HCT116 (cell line): ENCODE measurements at regions not wholly inside any gene's neighbourhood (a gene's known extent, or its start where the extent isn't known, plus 50 kb on each side); places are given as distances from the start of the nearest gene placed in this dataset.

ENCODE experiments used
- ATAC-seq: fragments of 200-7000 bp; cut with Tn5 transposase; 2 replicates; pipeline ENCODE4 v1.9.1; 2020; ENCODE audit warnings: mild to moderate bottlenecking, moderate library complexity
- BruUV-seq: library from RNA; stranded (reverse); fragments of 400-500 nt; replicated peaks from 2 replicates; lab custom pipeline; 2021; lab: Mats Ljungman, UMichigan
- CTCF ChIA-PET: fragments of 300-600 bp; sonication (Branson Sonifier 250); formaldehyde crosslinking; loops from one replicate; lab custom pipeline; 2021; ENCODE audit warnings: antibody characterized with exemption; lab: Charles Lee
- POLR2A ChIA-PET: fragments of 300-600, 350-600 bp; sonication (Branson Sonifier 250); formaldehyde crosslinking; loops from one replicate; lab custom pipeline; 2021; ENCODE audit warnings: antibody characterized with exemption; lab: Charles Lee
- RAD21 ChIA-PET, 2 experiments: fragments of 300-600 bp; sonication (Branson Sonifier 250); formaldehyde crosslinking; loops; one replicate each; lab custom pipeline; 2023; ENCODE audit warnings: low total read pairs in 2 of 2; ENCODE audit not compliant: uncharacterized antibody in 2 of 2, unreplicated experiment in 2 of 2, low non-redundant PET in 1 of 2; lab: Charles Lee
- DNase-seq: peaks from one replicate; pipeline ENCODE4 v3.0.0-alpha.2; 2010; ENCODE audit warnings: low read depth, low spot score
- H2AFZ ChIP-seq: fragments of 200-600 bp; shearing (Covaris generic), sonication (generic); 2 replicates; pipeline ENCODE4 v1.6.1; 2017; ENCODE audit warnings: low read depth, mixed run types, mixed read lengths, antibody characterized with exemption, low read length; ENCODE audit not compliant: poor library complexity, severe bottlenecking
- H3K27ac ChIP-seq: 2 replicates; pipeline ENCODE4 v1.5.1; 2012; ENCODE audit warnings: low read depth, low read length
- H3K27me3 ChIP-seq: fragments of 200-600 bp; sonication (generic); 2 replicates; pipeline ENCODE4 v1.6.1; 2016; ENCODE audit warnings: mixed run types, low read length, mixed read lengths; ENCODE audit not compliant: insufficient read depth
- H3K36me3 ChIP-seq, 2 experiments: fragments of 200-500 bp in 1 of 2; fragments of 200-600 bp in 1 of 2; sonication (Bioruptor generic) in 1 of 2; sonication (generic) in 1 of 2; 2 replicates each; pipeline versions ENCODE4 v1.5.1 to v1.6.1; 2014 to 2016; ENCODE audit warnings: low read length in 2 of 2, inconsistent platforms in 1 of 2, mixed read lengths in 1 of 2, mixed run types in 1 of 2; ENCODE audit not compliant: insufficient read depth in 2 of 2, control insufficient read depth in 1 of 2
- H3K4me1 ChIP-seq, 2 experiments: fragments of 200-600 bp in 1 of 2; sonication (generic) in 1 of 2; 2 replicates each; pipeline versions ENCODE4 v1.5.1 to v1.6.1; 2012 to 2017; ENCODE audit warnings: low read length in 2 of 2, inconsistent platforms in 1 of 2, mild to moderate bottlenecking in 1 of 2, mixed read lengths in 1 of 2, mixed run types in 1 of 2, moderate library complexity in 1 of 2; ENCODE audit not compliant: insufficient read depth in 2 of 2, control insufficient read depth in 1 of 2
- H3K4me2 ChIP-seq: fragments of 200-600 bp; sonication (generic); 2 replicates; pipeline ENCODE4 v1.6.1; 2017; ENCODE audit warnings: mixed run types, low read length, mixed read lengths
- H3K4me3 ChIP-seq, 2 experiments: fragments of 200-600 bp in 1 of 2; sonication (generic) in 1 of 2; replicated peaks in 1 of 2; 2 replicates each; pipeline ENCODE4 v1.5.1; 2011 to 2016; ENCODE audit warnings: low read length in 2 of 2, control low read depth in 1 of 2, low read depth in 1 of 2, mild to moderate bottlenecking in 1 of 2, mixed read lengths in 1 of 2, mixed run types in 1 of 2
- H3K79me2 ChIP-seq: fragments of 200-600 bp; sonication (generic); 2 replicates; pipeline ENCODE4 v1.6.1; 2017; ENCODE audit warnings: mild to moderate bottlenecking, mixed run types, low read length, moderate library complexity, mixed read lengths; ENCODE audit not compliant: insufficient read depth
- H3K9ac ChIP-seq: fragments of 200-600 bp; sonication (generic); 2 replicates; pipeline ENCODE4 v1.6.1; 2016; ENCODE audit warnings: low read length, mixed read lengths
- H3K9me2 ChIP-seq: fragments of 200-600 bp; sonication (generic), shearing (Covaris generic); 2 replicates; pipeline ENCODE4 v1.6.1; 2017; ENCODE audit warnings: mixed run types, mild to moderate bottlenecking, moderate library complexity; ENCODE audit not compliant: insufficient read depth
- H3K9me3 ChIP-seq, 2 experiments: fragments of 200-500 bp in 1 of 2; fragments of 200-600 bp in 1 of 2; sonication (Bioruptor generic) in 1 of 2; sonication (generic) in 1 of 2; 2 replicates each; pipeline ENCODE4 v1.6.1; 2014 to 2017; ENCODE audit warnings: low read length in 2 of 2, mixed read lengths in 2 of 2, inconsistent platforms in 1 of 2, low read depth in 1 of 2, mild to moderate bottlenecking in 1 of 2, mixed run types in 1 of 2, moderate library complexity in 1 of 2; ENCODE audit not compliant: control insufficient read depth in 1 of 2, insufficient read depth in 1 of 2
- H4K20me1 ChIP-seq: fragments of 200-600 bp; sonication (generic), shearing (Covaris generic); 2 replicates; pipeline ENCODE4 v1.6.1; 2017; ENCODE audit warnings: mixed run types, mild to moderate bottlenecking, moderate library complexity; ENCODE audit not compliant: insufficient read depth
- CBX3 ChIP-seq: IDR thresholded peaks from 2 replicates; pipeline ENCODE4 v1.6.1; 2012; ENCODE audit warnings: low read depth
- CEBPB ChIP-seq: IDR thresholded peaks from 2 replicates; pipeline ENCODE4 v1.6.1; 2012; ENCODE audit warnings: low read depth
- EGR1 ChIP-seq: IDR thresholded peaks from 2 replicates; pipeline ENCODE4 v1.6.1; 2012; ENCODE audit warnings: low read depth
- ELF1 ChIP-seq: IDR thresholded peaks from 2 replicates; pipeline ENCODE4 v1.6.1; 2012; ENCODE audit warnings: low read depth, borderline replicate concordance
- EZH2phosphoT487 ChIP-seq: fragments of 200-600 bp; IDR thresholded peaks from 2 replicates; pipeline ENCODE4 v1.6.1; 2018; ENCODE audit warnings: antibody characterized with exemption, borderline replicate concordance
- FOSL1 ChIP-seq: IDR thresholded peaks from 2 replicates; pipeline ENCODE4 v1.6.1; 2012; ENCODE audit warnings: low read depth
- JUND ChIP-seq: IDR thresholded peaks from 2 replicates; pipeline ENCODE4 v1.6.1; 2012
- POLR2AphosphoS5 ChIP-seq: IDR thresholded peaks from 2 replicates; pipeline ENCODE4 v1.6.1; 2011; ENCODE audit warnings: mild to moderate bottlenecking, low read depth, low read length, moderate library complexity
- RAD21 ChIP-seq: IDR thresholded peaks from 2 replicates; pipeline ENCODE4 v1.6.1; 2012; ENCODE audit warnings: low read depth, mild to moderate bottlenecking
- SIN3A ChIP-seq: IDR thresholded peaks from 2 replicates; pipeline ENCODE4 v1.6.1; 2012; ENCODE audit warnings: low read depth
- SP1 ChIP-seq: IDR thresholded peaks from 2 replicates; pipeline ENCODE4 v1.6.1; 2012; ENCODE audit warnings: low read depth
- SRF ChIP-seq: IDR thresholded peaks from 2 replicates; pipeline ENCODE4 v1.6.1; 2012; ENCODE audit warnings: low read depth
- TCF7L2 ChIP-seq: IDR thresholded peaks from 2 replicates; pipeline ENCODE4 v1.7.0; 2011; ENCODE audit warnings: borderline replicate concordance, inconsistent platforms; ENCODE audit not compliant: insufficient read depth, insufficient read length; ENCODE audit errors: extremely low read depth
- ZFX ChIP-seq: fragments of 450-650 bp; IDR thresholded peaks from 2 replicates; pipeline ENCODE4 v1.6.1; 2017
- ZNF274 ChIP-seq: fragments of 200-500 bp; sonication (Bioruptor generic); IDR thresholded peaks from 2 replicates; pipeline ENCODE4 v1.6.1; 2014; ENCODE audit warnings: mild to moderate bottlenecking, low read depth, low read length, inconsistent platforms
- intact Hi-C: fragments of 100-400 bp; cut with micrococcal nuclease; formaldehyde crosslinking; loops from 2 replicates; pipeline ENCODE4 v1.10.0; 2022
- TF ChIP-seq, protein P1 (sequence below), 3 experiments: fragments of 200-600 bp in 1 of 3; sonication (generic) in 1 of 3; IDR thresholded peaks in 2 of 3; conservative IDR thresholded peaks in 1 of 3; 2 replicates each; pipeline ENCODE4 v1.5.1; 2012 to 2017; ENCODE audit warnings: low read depth in 2 of 3, low read length in 2 of 3, antibody characterized with exemption in 1 of 3, borderline replicate concordance in 1 of 3, control low read depth in 1 of 3, mild to moderate bottlenecking in 1 of 3, mixed read lengths in 1 of 3, mixed run types in 1 of 3, moderate library complexity in 1 of 3; ENCODE audit not compliant: insufficient read depth in 1 of 3
- TF ChIP-seq, protein P2 (sequence below): IDR thresholded peaks from 2 replicates; pipeline ENCODE4 v1.6.1; 2011; ENCODE audit warnings: mild to moderate bottlenecking, low read length, moderate library complexity; ENCODE audit not compliant: insufficient replicate concordance; ENCODE audit errors: extremely low read depth
- TF ChIP-seq, protein P3 (sequence below): IDR thresholded peaks from 2 replicates; pipeline ENCODE4 v1.6.1; 2012; ENCODE audit warnings: low read depth
- TF ChIP-seq, protein P4 (sequence below): IDR thresholded peaks from 2 replicates; pipeline ENCODE4 v1.6.1; 2012

DNA sequence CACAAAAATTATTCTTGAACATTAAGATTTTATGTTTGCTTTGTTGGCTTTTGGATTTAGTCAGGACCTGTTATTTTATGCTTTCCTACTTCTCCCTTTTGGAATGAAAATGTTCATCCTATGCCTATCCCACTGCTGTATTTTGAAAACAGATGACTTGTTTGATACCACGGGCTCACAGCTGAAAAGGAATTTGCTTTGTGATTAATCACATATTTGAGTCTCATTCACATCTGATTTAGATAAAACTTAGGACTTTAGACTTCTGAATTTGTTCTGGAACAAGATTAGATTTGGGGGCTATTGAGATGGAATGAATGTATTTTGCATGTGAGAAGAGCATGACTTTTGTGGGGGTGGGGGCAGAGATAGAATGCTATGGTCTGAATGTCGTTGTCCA lies 1012.6 kb downstream of the CDH11 start:
- ChIA-PET POLR2A (no interaction called here), CTCF (no interaction called here), RAD21 (no interaction called here)
- Histone ChIP-seq H3K4me1 (no peaks in the 10 kb centered on the region), H3K4me3 (no peak overlapping the region), H3K9me3 (peaks cover 10 to 16% of the 10 kb centered on the region in 2 experiments; a peak in 2 of 4 replicates), H3K36me3 (no peaks in the 10 kb centered on the region), H3K27ac (no peak overlapping the region), H3K27me3 (no peaks in the 10 kb centered on the region), H4K20me1 (no peaks in the 10 kb centered on the region), H3K79me2 (no peaks in the 10 kb centered on the region), H3K4me2 (no peak overlapping the region), H2AFZ (no peak overlapping the region), H3K9me2 (no peaks in the 10 kb centered on the region), H3K9ac (no peak overlapping the region)
- no TSS peak for BruUV-seq
- DNase-seq = no peak
- TF ChIP-seq SRF = no peak
- TF ChIP-seq CBX3 = no peak
- no peak for TF ChIP-seq EZH2phosphoT487
- TF ChIP-seq, protein P1, sequence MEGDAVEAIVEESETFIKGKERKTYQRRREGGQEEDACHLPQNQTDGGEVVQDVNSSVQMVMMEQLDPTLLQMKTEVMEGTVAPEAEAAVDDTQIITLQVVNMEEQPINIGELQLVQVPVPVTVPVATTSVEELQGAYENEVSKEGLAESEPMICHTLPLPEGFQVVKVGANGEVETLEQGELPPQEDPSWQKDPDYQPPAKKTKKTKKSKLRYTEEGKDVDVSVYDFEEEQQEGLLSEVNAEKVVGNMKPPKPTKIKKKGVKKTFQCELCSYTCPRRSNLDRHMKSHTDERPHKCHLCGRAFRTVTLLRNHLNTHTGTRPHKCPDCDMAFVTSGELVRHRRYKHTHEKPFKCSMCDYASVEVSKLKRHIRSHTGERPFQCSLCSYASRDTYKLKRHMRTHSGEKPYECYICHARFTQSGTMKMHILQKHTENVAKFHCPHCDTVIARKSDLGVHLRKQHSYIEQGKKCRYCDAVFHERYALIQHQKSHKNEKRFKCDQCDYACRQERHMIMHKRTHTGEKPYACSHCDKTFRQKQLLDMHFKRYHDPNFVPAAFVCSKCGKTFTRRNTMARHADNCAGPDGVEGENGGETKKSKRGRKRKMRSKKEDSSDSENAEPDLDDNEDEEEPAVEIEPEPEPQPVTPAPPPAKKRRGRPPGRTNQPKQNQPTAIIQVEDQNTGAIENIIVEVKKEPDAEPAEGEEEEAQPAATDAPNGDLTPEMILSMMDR (IDR thresholded peaks at IDR 0.05 in 2 of 3, conservative IDR thresholded peaks at IDR 0.05 in 1 of 3; ENCODE audit: borderline replicate concordance in 1 of 3, insufficient read depth in 1 of 3, low read depth in 2 of 3, low read length in 2 of 3) = no peak
- no peak for TF ChIP-seq RAD21
- no peak for TF ChIP-seq JUND
- TF ChIP-seq EGR1 = no peak
- no peak for TF ChIP-seq POLR2AphosphoS5
- TF ChIP-seq, protein P2, sequence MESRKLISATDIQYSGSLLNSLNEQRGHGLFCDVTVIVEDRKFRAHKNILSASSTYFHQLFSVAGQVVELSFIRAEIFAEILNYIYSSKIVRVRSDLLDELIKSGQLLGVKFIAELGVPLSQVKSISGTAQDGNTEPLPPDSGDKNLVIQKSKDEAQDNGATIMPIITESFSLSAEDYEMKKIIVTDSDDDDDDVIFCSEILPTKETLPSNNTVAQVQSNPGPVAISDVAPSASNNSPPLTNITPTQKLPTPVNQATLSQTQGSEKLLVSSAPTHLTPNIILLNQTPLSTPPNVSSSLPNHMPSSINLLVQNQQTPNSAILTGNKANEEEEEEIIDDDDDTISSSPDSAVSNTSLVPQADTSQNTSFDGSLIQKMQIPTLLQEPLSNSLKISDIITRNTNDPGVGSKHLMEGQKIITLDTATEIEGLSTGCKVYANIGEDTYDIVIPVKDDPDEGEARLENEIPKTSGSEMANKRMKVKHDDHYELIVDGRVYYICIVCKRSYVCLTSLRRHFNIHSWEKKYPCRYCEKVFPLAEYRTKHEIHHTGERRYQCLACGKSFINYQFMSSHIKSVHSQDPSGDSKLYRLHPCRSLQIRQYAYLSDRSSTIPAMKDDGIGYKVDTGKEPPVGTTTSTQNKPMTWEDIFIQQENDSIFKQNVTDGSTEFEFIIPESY = no peak
- TF ChIP-seq, protein P3, sequence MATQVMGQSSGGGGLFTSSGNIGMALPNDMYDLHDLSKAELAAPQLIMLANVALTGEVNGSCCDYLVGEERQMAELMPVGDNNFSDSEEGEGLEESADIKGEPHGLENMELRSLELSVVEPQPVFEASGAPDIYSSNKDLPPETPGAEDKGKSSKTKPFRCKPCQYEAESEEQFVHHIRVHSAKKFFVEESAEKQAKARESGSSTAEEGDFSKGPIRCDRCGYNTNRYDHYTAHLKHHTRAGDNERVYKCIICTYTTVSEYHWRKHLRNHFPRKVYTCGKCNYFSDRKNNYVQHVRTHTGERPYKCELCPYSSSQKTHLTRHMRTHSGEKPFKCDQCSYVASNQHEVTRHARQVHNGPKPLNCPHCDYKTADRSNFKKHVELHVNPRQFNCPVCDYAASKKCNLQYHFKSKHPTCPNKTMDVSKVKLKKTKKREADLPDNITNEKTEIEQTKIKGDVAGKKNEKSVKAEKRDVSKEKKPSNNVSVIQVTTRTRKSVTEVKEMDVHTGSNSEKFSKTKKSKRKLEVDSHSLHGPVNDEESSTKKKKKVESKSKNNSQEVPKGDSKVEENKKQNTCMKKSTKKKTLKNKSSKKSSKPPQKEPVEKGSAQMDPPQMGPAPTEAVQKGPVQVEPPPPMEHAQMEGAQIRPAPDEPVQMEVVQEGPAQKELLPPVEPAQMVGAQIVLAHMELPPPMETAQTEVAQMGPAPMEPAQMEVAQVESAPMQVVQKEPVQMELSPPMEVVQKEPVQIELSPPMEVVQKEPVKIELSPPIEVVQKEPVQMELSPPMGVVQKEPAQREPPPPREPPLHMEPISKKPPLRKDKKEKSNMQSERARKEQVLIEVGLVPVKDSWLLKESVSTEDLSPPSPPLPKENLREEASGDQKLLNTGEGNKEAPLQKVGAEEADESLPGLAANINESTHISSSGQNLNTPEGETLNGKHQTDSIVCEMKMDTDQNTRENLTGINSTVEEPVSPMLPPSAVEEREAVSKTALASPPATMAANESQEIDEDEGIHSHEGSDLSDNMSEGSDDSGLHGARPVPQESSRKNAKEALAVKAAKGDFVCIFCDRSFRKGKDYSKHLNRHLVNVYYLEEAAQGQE = no peak
- no peak for TF ChIP-seq ZFX
- no peak for TF ChIP-seq ZNF274
- TF ChIP-seq CEBPB = no peak
- no peak for TF ChIP-seq FOSL1
- TF ChIP-seq ELF1 = no peak
- TF ChIP-seq SIN3A = no peak
- TF ChIP-seq SP1 = no peak
- no peak for TF ChIP-seq TCF7L2
- TF ChIP-seq, protein P4, sequence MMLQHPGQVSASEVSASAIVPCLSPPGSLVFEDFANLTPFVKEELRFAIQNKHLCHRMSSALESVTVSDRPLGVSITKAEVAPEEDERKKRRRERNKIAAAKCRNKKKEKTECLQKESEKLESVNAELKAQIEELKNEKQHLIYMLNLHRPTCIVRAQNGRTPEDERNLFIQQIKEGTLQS = no peak
- no peak for ATAC-seq
- intact Hi-C loops = no loop called here
